Head of caudate nucleus (tissue), 42 donors: ENCODE measurements at regions not wholly inside any gene's neighbourhood (a gene's known extent, or its start where the extent isn't known, plus 50 kb on each side); places are given as distances from the start of the nearest gene placed in this dataset.
"Not testable (repeated sequence)": the region's sequence is repeated elsewhere in the genome, so short reads cannot be mapped to it uniquely, and the experiment has no call there.

Experiments
- DNase-seq, 42 donors: peaks; one replicate each; pipeline versions ENCODE4 v3.0.0 to v3.0.0-alpha.2; 2020 to 2021; ENCODE audit warnings: mixed read lengths in 7 of 42
- intact Hi-C: fragments of 100-400 bp; cut with DNase I; formaldehyde crosslinking; loops from one replicate; pipeline ENCODE4 v1.15.0; 2022

DNA sequence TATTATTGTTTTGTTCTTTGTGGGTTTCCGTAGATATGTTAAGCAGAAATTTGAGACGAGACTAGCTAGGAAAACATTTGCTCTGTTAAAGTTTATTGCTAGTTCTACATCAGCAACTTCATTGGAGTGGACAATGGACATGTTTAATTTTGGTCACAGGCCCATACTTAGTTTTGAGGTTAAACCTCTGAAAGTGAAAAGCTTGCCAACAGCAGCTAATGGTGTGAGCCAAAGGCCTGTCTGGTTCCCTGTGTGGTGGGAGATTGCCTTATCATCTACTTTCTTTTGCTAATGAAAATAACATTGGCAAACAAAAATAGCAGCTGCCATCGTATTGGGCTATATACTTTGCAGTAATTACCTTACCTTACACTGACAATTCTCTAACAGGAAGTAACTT lies 388.4 kb upstream of the FZD8 start:
- intact Hi-C loops = no loop called here

DNA sequence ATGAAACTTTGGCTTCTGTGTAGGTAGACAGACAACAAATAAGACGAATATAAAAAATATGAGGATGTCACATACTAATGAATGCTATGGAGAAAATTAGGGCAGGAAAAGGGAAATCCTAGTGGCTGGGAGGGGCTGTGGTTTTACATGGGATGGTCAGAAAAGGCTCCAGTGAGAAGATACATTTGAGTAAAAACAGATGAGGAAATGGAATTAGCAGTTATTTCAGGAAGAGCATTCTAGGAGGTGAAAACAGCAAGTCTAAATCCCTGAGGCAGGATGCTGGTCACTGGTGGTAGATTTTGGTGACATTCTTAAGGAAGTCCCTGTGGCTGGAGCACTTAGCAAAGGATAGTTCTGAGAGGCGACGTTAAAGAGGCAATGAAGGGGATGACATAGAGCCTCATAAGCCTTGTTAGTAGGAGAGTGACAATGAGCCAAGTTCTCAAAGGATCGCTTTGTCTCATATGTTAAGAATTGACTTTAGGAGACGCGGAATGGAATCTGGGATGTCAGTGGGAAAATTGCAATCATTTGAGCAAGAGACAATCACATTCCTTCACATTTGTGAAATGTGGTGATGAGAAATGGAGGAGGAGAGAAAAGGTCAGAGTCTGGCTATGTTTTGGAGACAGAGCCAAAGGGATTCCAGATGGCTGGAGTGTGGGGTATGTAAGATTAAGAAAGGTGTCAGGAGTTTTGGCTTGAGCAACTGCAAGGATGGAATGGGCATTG lies 384.7 kb upstream of the FZD8 start:
- no peak for DNase-seq
- intact Hi-C loops = no loop called here

More for the DNA sequence above, 388.4 kb upstream of the FZD8 start:
- no peak for DNase-seq

DNA sequence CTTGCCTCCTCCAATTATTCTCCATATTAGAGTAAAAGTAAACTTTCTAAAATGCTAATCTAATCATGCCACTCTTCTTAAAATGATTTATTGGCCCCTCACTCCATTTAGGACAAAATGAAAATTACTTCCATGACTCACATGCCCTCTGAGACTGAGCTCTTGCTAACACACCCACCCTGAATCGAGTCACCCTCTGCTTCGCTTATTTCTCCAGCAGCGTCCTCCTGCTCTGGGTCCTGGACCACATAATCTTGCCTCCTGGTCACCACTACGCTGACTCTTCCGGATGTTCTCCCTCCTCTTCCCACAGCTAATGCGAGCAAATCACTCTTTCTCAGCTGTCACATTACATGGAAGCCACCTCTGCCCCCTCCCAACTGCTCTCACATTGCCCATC lies 384.0 kb upstream of the FZD8 start:
- intact Hi-C loops = no loop called here
- DNase-seq = no peak

DNA sequence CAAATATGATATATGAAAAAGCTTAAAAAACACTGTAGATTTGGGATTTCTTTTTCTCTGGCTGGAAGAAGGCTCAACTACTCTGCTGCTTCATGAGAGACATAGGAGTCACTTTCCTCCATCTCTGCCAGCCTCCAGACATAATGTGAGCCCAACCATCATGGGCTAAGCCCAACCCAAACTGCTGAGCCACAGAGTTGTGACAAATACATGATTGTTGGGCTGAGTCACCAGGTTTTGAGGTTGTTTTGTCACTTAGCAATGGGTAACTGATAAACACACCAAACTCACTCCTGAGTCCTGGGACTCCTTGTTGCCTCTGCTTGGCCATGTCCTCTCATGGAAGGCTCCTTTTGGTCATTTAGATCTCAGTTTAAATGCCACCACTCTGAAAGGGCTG lies 381.8 kb upstream of the FZD8 start:
- intact Hi-C loops = no loop called here
- no peak for DNase-seq

DNA sequence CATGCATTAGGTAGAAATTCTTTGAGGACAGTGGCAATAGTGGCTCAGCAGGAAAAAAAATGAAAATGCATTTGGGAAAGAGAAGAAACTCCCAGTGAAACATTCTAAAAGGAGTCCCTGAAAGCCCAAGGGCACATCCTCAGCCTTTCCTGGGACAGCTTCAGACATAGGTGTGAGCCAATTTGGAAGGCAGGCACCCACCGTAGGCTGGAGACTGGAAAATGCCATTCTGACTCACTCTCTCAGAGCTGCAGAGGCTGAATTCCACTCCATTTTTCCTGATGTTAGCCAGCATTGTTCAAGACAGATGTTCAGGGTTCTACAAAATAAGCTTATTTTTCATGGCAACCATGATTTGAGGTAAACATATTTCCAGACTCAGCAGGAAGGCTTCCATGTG lies 379.0 kb upstream of the FZD8 start:
- DNase-seq = no peak
- intact Hi-C loops = no loop called here

DNA sequence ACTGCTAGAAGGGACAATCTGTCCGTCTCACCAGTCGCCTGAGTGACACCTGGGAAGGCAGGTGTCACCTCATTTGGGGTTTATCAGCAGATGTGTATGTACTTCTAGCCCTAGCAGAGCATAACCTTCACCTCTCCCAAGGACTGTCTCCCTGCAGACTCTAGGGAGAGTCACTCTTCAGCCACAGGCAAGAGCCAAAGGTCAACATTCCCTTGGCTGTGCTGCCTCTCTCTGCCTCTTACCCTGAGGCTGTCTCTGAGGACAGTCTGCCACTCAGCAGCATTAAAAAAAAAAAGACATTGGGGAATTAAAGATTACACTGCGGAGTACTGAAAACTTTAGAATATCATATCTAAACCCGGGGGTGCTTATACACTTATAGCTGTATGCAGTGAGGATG lies 377.7 kb upstream of the FZD8 start:
- no peak for DNase-seq
- intact Hi-C loops = no loop called here

DNA sequence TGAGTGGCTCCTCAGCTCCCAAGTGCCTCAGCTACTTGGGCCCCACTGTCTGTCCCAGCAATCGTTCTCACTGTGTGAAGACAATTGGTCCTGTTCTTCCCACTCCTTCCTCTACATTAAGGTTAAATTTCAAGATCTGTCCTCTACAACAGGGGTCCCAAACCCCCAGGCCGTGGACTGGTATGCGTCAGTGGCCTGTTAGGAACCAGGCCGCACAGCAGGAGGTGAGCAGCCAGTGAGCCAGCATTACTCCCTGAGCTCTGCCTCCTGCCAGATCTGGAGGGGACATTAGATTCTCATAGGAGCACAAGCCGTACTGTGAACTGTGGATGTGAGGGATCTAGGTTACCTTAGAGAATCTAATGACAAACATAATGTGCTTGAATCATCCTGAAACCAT lies 376.9 kb upstream of the FZD8 start:
- intact Hi-C loops = no loop called here
- no peak for DNase-seq

DNA sequence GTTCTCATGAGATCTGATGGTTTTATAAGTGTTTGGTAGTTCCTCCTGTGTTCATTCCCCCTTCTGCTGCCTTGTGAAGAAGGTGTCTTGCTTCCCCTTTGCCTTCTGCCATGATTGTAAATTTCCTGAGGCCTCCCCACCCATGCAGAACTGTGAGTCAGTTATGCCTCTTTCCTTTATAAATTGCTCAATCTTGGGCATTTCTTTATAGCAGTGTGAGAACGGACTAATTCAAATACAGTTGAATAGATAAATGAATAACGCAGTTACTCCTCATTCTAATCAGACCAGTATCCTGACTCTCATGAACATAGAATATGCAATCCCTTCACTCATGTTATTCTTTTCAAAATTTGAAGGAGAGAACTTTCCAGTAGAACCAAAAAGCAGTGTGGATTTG lies 375.0 kb upstream of the FZD8 start:
- DNase-seq = no peak
- intact Hi-C loops = no loop called here

DNA sequence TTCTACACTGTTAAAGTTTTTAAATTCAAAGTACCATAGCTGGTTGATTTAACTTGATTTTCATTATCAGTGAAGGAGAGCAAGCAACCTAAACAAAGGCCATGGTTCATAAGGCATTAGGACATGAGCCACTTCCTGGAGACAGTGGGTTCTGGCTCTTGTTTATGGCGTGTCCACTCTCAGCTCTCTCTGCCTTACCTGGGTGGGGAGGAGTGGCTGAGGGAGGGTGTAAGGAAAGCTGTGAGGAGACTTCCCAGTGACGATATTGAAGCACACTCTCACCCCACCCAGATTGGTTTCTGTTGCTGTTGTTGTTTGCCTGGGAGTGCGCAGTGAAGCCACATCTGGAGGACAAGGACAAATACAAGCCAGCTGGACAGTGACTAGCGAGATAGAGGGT lies 365.3 kb upstream of the FZD8 start:
- intact Hi-C loops = no loop called here
- no peak for DNase-seq

DNA sequence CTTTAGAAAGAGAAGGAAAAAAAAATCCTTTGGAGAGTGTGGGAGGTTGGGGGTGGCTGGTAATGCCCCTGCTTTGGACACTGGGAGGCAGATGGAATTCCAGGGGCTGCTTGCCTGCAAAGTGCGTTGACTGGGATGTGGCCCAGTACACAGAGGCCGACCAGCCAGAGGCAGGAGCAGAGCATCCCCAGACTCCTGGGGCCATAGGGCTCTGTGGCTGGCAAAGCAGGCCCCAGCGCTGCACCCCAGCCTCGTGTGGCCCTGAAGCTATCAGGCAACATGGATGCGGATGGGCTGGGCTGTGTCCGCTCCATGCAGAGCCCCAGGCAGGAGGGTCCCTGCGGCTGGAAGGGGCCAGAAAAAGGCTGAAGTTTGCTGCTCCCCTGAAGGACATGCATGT lies 361.6 kb upstream of the FZD8 start:
- intact Hi-C loops = no loop called here

DNA sequence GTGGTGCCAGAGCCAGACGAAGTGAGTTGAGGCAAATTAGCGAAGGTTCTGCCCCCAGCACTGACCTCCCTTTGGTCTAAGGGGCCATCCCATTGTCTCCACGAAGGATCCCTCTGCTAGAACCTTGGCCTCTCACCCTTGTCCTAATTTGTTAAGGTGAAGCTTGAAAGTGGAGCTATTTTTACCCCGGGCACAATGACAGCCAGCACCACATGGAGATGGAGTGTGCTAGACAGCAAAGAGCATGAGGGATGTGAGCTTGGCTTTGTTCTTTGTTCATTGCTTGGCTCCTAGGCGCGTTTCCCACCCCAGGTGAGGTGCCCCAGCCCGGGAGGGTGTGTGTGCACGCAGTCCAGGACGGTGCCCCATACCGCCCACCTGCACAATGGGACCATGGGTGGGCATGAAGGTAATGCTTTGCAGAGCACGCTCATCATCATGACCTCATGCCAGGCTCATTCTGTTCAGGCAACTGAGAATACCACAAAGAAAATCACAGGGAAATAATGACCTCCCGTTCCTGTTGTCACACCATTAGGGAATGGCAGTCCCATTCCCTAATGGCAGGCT lies 361.0 kb upstream of the FZD8 start:
- no peak for DNase-seq
- intact Hi-C loops = no loop called here

More for the DNA sequence above, 361.6 kb upstream of the FZD8 start:
- DNase-seq = no peak

DNA sequence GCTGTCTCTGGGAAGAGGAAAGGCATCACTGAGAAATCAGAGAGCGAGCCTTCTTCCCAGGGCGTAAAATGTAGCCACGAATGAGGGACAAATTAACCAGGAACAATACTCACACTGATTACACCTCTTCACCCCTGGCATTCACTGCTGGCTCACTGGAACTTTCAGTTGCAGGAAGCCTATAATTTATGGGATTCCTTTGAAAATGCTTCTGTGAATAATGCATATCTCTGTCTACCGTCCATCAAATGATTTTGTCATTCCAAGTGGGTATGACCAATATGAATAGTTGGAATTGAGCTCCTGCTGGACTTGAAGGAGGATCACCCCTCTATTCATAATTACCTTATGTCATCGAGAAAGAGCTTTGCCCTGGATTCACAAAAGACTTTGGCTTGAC lies 360.3 kb upstream of the FZD8 start:
- no peak for DNase-seq
- intact Hi-C loops = no loop called here

DNA sequence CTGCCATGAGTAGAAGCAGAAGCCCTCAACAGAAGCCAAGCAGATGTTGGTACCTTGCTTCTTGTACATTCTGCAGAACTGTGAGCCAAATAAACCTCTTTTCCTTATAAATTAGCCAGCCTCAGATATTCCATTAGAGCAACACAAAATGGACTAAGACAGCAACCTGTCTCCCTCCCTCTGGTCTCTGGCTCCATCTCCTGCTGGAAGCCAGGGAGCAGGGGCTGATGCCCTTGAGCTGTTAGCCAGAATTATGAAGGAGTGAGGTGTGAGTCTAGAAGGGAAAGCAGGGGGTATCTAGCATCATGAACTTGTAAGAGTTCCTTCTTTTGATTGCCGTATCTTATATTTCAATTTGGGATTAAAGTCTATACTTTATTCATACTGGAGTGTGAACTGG lies 358.7 kb upstream of the FZD8 start:
- DNase-seq, intact Hi-C loops: not testable (repeated sequence)

DNA sequence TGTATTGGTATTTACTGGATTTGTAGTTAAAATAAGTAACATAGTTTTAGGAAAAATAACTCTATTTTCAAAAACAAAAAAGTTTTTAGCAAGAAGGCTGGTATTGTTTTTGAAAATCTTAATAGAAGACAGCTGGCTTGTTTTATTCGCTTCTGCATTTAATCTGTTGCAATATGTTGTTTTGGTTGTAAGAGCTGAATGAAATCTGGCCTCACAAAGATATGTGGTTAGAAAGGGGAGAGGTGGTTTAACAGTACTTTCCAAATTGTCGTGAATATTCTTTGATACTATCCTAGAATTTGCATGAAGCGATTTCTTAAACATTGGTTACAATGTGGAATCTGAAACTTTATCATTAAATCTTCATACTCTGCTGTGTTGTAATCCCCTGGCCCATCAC lies 355.9 kb upstream of the FZD8 start:
- no peak for DNase-seq
- intact Hi-C loops = no loop called here

DNA sequence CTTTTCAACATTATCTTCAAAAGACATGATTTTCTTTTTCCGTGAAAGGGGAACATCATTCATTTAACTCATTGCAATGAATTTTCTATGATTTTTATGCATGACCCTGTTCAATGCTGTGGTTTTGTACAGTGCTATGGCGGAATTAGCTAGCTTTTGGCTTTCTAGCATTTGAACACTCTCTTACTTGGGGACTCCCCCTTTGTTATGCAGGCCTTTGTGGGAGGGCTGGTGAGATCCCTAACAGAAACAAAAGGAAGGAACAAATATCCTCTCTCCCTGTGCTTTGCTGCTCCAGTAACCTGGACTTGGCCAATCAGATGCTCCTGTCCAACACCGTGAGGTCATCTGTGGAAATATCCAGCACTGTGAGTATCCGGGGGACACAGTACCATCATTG lies 353.4 kb upstream of the FZD8 start:
- intact Hi-C loops = no loop called here
- DNase-seq = no peak

DNA sequence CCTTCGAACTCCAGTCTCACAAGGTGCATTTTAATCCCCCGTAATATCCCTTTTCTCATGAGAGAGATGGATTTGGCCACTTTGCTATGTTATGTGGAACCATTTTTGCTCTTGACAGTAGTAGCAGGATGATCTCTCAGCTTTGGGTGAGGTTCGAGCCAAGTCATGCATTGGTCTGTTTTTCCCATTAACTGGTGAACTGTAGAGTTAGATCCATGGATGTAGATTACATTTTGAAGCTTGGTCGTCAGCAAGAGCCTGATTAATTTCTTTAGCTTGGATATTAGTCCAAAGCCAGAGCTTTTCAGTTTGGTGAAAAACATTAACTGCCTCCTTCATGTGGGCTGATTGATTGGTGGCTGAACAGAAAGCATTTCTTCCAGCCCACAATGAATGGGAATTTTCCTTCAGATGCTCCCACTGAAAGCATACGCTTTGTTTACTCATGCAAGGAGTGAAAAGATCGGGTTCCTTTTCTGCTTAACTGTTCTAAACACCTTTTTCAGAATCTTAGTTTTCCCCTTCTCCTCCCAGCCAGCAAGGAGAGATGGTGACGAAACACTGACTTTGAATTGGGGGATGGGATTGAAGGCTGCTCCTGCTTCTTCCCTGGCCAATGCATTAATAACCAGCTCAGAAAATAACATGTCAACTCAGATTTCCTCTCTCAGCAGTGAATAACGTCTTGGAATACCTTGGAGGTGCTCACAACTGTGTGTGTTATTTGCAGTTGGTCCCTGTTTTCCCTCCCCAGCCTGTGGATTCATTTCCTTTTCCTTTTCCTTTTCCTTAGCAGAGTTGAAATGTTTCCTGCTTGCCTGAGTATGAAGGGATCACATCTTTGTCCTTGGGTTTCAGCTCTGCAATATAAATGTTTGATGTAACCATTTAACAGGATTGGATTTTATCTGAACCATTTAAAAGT lies 351.8 kb upstream of the FZD8 start:
- no peak for DNase-seq

DNA sequence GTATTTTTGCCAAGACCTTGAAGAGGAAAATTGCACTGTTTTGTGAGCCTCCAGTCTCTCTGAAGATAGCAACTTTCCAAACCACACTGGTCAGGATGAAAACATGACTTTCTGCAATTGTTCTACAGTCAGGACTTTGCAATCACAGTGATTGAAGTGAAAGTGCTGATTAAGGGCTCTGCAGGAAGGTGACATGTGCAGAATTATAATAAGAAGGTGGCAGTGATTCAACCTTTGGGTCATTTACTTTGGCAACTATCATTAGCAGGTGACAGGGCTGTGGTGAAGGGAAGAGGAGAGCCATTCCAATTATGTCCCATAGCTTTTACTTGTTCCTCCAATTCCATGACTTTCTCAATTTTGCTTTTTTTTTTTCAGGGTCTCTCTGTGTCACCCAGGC lies 350.0 kb upstream of the FZD8 start:
- intact Hi-C loops = no loop called here
- DNase-seq = no peak

More for the DNA sequence above, 351.8 kb upstream of the FZD8 start:
- intact Hi-C loops = no loop called here

DNA sequence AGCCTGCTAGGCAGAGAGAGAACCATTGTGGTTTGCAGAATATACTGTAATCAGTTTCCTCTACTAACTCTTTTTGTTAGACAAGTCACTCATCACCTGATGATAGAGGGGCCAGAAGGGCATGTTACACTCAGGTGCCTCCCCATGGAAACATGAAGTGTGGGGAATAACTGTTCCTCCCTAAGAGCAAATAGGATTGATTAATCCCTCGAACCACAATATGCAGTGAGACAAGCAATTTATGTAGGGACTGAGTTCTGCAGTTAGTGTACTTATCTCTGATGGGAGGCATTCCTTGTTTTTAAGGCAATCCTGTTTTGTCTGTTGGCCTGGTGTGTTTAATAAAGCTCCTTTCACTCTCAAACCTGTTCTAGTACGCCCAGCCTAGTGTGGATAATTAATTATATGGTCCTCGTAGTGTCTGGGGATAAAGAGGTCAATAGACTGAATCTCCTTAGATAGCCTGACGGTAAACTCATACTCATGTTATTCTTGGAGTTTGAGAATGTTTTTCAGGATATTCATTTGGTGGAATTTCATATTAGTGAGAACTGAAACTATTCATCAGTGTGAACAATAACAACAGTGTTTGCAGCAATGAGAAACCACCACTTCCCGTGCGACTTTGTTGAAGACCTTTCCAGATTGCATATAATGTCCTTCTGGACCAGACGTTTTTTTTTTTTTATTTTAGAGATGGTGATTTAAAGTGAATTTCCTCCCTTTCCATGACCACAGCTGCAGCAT lies 344.8 kb upstream of the FZD8 start:
- DNase-seq = no peak
- intact Hi-C loops = no loop called here

DNA sequence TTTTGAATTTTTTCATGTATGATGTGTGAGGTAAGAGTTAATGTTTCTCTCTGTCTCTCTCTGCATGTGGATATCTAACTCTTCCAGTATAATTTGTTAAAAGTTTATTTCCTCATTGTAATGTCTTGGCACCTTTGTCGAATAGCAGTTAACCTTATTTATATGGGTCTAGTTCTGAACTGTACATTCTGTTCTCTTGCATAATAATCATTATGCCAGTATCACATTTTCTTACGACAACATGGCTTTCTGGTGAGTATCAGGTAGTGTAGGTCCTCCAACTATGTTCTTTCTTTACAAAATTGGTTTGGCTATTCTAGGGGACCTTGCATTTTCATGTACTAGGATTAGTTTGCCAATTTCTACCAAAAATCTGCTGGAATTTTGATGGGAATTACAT lies 337.0 kb upstream of the FZD8 start:
- DNase-seq = no peak
- intact Hi-C loops = no loop called here
